NT2/D1 (cell line): ENCODE measurements at regions not wholly inside any gene's neighbourhood (a gene's known extent, or its start where the extent isn't known, plus 50 kb on each side); places are given as distances from the start of the nearest gene placed in this dataset.

Experiments
- DNase-seq: peaks from one replicate; pipeline ENCODE4 v3.0.0-alpha.2; 2011; ENCODE audit warnings: low read depth, low spot score
- H3K27me3 ChIP-seq: 2 replicates; pipeline ENCODE4 v1.6.0; 2011; ENCODE audit warnings: mild to moderate bottlenecking; ENCODE audit not compliant: insufficient read length, insufficient read depth
- H3K36me3 ChIP-seq: 2 replicates; pipeline ENCODE4 v1.6.1; 2011; ENCODE audit warnings: mild to moderate bottlenecking, low read length, mixed read lengths; ENCODE audit not compliant: insufficient read depth, insufficient read length
- H3K4me1 ChIP-seq: 2 replicates; pipeline ENCODE4 v1.5.1; 2011; ENCODE audit not compliant: insufficient read depth, insufficient read length
- H3K4me3 ChIP-seq: 2 replicates; pipeline ENCODE4 v1.5.1; 2011; ENCODE audit warnings: low read depth; ENCODE audit not compliant: insufficient read length
- H3K9ac ChIP-seq: 2 replicates; pipeline ENCODE4 v1.6.0; 2011; ENCODE audit warnings: low read depth; ENCODE audit not compliant: insufficient read length
- H3K9me3 ChIP-seq: 2 replicates; pipeline ENCODE4 v1.5.1; 2011; ENCODE audit warnings: mild to moderate bottlenecking, low read length; ENCODE audit not compliant: insufficient read depth
- SUZ12 ChIP-seq: IDR thresholded peaks from 2 replicates; pipeline ENCODE4 v1.6.1; 2011; ENCODE audit not compliant: insufficient read length, insufficient read depth; ENCODE audit errors: extremely low read depth
- YY1 ChIP-seq: IDR thresholded peaks from 2 replicates; pipeline ENCODE4 v1.6.1; 2011; ENCODE audit not compliant: insufficient read length, insufficient read depth
- ZNF274 ChIP-seq: IDR thresholded peaks from 2 replicates; pipeline ENCODE4 v1.6.1; 2011; ENCODE audit warnings: mild to moderate bottlenecking, low read depth, low read length

DNA sequence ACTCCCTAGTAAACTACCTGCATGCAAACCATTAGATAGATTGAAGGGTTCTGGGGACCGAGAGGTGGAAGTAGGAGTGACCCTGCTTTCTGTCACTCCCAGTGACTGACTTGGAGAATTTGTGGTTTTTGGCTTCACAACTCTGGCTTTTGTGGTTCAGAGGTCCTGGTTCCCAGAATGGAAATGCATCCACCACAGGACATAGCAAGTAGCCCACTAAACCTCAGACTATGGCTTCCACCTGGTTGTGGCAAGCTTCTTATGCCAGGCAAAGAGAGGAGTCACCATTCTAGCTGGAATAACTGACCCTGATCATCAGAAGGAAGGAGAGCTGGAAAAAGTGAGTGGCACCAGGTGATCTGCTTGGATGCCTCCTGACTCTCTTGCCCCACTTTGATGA is 162.4 kb upstream of the TMEM260 start:
- Histone ChIP-seq H3K9ac (no peak overlapping the region), H3K27me3 (no peaks in the 10 kb centered on the region), H3K4me3 (no peak overlapping the region), H3K36me3 (no peaks in the 10 kb centered on the region), H3K4me1 (no peaks in the 10 kb centered on the region), H3K9me3 (no peaks in the 10 kb centered on the region)
- DNase-seq, result no peak
- TF ChIP-seq SUZ12 (no peak), YY1 (no peak), ZNF274 (no peak)

DNA sequence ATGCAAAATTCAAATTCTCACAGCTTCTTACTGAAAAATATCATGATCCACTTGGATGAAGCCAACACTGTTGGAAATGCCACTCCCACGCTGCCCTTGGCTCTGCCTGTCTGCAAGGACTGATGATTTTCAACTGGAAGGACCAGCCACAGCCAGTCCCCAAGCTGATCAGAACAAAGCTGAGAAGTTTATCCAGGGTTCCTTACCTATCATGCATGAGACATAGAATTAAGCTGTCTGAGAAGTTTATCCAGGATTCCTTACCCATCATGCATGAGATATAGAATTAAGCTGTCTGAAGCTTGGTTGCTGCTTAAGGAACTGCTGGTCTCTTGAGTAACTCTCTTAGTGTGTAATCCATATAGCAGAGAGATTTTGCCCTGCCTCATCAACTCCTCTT is 159.8 kb upstream of the TMEM260 start:
- Histone ChIP-seq H3K9me3 (no peaks in the 10 kb centered on the region), H3K4me3 (no peak overlapping the region), H3K4me1 (no peaks in the 10 kb centered on the region), H3K36me3 (no peaks in the 10 kb centered on the region), H3K9ac (no peak overlapping the region), H3K27me3 (no peaks in the 10 kb centered on the region)
- no peak for TF ChIP-seq SUZ12
- no peak for TF ChIP-seq YY1
- TF ChIP-seq ZNF274, result no peak
- no peak for DNase-seq

GRCh38 chr14:56422221-56422620 is 157.4 kb upstream of the TMEM260 start:
- no peak overlapping the region for H3K4me3 ChIP-seq
- H3K36me3 ChIP-seq, result no peaks in the 10 kb centered on the region
- DNase-seq, result no peak
- no peaks in the 10 kb centered on the region for H3K9me3 ChIP-seq
- no peak for TF ChIP-seq SUZ12
- no peak for TF ChIP-seq ZNF274
- no peak for TF ChIP-seq YY1
- H3K27me3 ChIP-seq, result no peaks in the 10 kb centered on the region
- no peaks in the 10 kb centered on the region for H3K4me1 ChIP-seq
- H3K9ac ChIP-seq, result no peak overlapping the region

DNA sequence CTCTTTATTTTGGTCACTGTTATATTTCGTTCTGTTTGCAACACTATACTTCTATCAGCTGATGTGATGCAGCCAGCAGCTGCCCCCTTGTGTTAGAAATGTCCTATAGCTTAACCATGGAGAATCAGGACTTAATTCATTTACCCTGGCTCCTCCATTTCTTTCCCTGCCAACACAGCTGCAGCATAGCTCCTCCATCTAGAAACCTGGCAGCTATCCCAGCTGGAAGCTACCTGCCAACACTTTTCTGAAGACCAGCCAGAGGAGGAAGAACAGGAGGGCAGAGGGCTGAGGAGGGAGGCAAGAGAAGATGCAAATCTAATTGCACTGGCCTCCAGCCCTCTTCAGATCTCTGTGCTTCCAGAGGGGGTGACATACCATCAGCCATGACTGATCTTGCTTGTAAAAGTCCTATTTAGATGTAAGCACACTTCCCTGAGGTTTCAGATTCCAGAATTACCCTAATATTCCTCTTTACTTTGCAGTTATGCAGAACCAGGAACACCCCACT is 156.8 kb upstream of the TMEM260 start:
- Histone ChIP-seq H3K27me3 (no peaks in the 10 kb centered on the region), H3K9ac (no peak overlapping the region), H3K4me1 (no peaks in the 10 kb centered on the region), H3K9me3 (no peaks in the 10 kb centered on the region), H3K4me3 (no peak overlapping the region), H3K36me3 (no peaks in the 10 kb centered on the region)
- TF ChIP-seq YY1, result no peak
- no peak for TF ChIP-seq ZNF274
- TF ChIP-seq SUZ12, result no peak
- DNase-seq, result no peak

DNA sequence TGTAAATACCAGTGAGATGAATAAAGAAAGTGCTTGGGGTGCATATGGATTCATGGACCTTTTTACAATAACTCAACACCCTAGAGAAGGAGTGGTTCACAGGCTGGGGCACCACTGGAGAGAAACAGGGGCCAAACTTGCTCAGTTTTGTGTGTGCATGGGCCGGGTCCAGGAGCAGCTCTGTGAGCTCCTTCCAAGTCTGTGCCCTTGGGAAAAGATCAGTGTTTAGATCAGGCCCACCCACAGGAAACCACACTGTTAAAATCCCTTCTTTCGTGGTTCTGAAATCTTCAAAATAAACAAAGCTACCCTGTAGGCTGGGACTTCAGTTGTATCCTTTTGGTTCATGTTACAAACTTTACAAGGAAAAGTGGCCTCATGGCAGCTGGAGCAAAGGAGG is 156.1 kb upstream of the TMEM260 start:
- no peaks in the 10 kb centered on the region for H3K27me3 ChIP-seq
- no peak overlapping the region for H3K4me3 ChIP-seq
- no peak overlapping the region for H3K9ac ChIP-seq
- H3K4me1 ChIP-seq, result no peaks in the 10 kb centered on the region
- H3K36me3 ChIP-seq, result no peaks in the 10 kb centered on the region
- TF ChIP-seq ZNF274, result no peak
- no peak for TF ChIP-seq SUZ12
- no peak for TF ChIP-seq YY1
- H3K9me3 ChIP-seq, result no peaks in the 10 kb centered on the region
- no peak for DNase-seq

- H3K9me3 ChIP-seq, result no peaks in the 10 kb centered on the region
- no peak for DNase-seq
- no peak overlapping the region for H3K4me3 ChIP-seq
- H3K27me3 ChIP-seq, result no peaks in the 10 kb centered on the region
- no peak overlapping the region for H3K9ac ChIP-seq
- no peaks in the 10 kb centered on the region for H3K36me3 ChIP-seq
- no peaks in the 10 kb centered on the region for H3K4me1 ChIP-seq
- no peak for TF ChIP-seq YY1
Measured at GRCh38 chr14:56431013-56431412, 148.6 kb upstream of the TMEM260 start.

GRCh38 chr14:56449670-56450213 is 129.9 kb upstream of the TMEM260 start:
- no peak for DNase-seq
- no peak overlapping the region for H3K9ac ChIP-seq
- TF ChIP-seq YY1 (no peak), ZNF274 (no peak), SUZ12 (no peak)

More at GRCh38 chr14:56449670-56450213, 129.9 kb upstream of the TMEM260 start:
- no peaks in the 10 kb centered on the region for H3K4me1 ChIP-seq
- peaks cover 27% of the 10 kb centered on the region for H3K9me3 ChIP-seq
- H3K36me3 ChIP-seq, result no peaks in the 10 kb centered on the region
- H3K4me3 ChIP-seq, result no peak overlapping the region
- H3K27me3 ChIP-seq, result no peaks in the 10 kb centered on the region
